ENCODE measurements at regions not wholly inside any gene's neighbourhood (a gene's known extent, or its start where the extent isn't known, plus 50 kb on each side); places are given as distances from the start of the nearest gene placed in this dataset.

DNA sequence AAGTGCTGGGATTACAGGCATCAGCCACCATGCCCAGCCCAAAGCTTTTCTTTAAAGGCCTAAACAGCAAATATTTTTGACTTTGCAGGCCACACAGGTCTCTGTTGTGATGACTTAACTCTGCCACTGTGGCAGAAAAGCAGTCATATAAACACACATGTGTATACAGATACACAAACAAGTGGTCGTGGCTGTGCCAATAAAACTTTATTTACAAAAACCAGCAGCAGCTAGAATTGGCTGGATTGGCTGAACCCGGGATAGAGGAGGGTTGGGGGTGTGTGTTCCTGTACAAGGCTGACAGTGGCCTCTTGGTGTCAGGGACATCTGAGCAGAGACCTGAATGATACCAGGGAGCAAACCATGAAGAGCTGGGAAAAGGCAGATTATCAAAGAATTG lies 95.6 kb downstream of the NCOR2 start (continued):
- TF ChIP-seq, protein P1, sequence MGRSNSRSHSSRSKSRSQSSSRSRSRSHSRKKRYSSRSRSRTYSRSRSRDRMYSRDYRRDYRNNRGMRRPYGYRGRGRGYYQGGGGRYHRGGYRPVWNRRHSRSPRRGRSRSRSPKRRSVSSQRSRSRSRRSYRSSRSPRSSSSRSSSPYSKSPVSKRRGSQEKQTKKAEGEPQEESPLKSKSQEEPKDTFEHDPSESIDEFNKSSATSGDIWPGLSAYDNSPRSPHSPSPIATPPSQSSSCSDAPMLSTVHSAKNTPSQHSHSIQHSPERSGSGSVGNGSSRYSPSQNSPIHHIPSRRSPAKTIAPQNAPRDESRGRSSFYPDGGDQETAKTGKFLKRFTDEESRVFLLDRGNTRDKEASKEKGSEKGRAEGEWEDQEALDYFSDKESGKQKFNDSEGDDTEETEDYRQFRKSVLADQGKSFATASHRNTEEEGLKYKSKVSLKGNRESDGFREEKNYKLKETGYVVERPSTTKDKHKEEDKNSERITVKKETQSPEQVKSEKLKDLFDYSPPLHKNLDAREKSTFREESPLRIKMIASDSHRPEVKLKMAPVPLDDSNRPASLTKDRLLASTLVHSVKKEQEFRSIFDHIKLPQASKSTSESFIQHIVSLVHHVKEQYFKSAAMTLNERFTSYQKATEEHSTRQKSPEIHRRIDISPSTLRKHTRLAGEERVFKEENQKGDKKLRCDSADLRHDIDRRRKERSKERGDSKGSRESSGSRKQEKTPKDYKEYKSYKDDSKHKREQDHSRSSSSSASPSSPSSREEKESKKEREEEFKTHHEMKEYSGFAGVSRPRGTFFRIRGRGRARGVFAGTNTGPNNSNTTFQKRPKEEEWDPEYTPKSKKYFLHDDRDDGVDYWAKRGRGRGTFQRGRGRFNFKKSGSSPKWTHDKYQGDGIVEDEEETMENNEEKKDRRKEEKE (IDR thresholded peaks at IDR 0.05), result no peak
- TF ChIP-seq CREM (IDR thresholded peaks at IDR 0.05; ENCODE audit: low read depth) (no peak), EGR1 (IDR thresholded peaks at IDR 0.05; ENCODE audit: borderline replicate concordance in 1 of 2, low read depth in 2 of 2, low read length in 2 of 2) (no peak)

DNA sequence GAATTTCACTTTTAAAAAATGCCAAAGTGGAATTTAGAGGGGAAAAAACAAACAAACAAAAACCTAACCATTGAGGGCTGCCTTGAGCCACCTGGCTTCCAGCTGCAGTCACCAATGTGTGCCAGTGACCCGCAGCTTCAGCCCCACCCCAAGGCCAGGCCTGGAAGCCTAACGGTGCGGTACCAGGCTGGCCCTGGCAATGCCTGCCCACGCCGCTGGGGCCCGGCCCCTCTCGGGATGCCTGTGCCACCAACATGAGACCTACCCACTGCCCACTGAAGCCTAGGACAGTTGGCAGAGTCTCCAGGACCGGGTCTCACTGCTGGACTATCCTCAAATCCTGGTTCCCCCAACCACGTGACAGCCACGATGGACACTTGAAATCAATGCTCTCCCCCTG lies 96.6 kb downstream of the NCOR2 start:
- Histone ChIP-seq H3K4me3 (no peak overlapping the region), H2AFZ (ENCODE audit: control insufficient read depth, low read depth, low read length) (no peak overlapping the region), H3K4me1 (ENCODE audit: control insufficient read depth, insufficient read depth, low read length) (peaks cover 11% of the 10 kb centered on the region), H3K9me3 (replicated peaks; ENCODE audit: control insufficient read depth, insufficient read depth, low read length) (peaks cover 40% of the 10 kb centered on the region), H3K9ac (ENCODE audit: control insufficient read depth, insufficient read depth, low read length) (no peak overlapping the region), H3K27ac (ENCODE audit: control insufficient read depth, insufficient read depth) (no peak overlapping the region), H3K27me3 (replicated peaks in 1 of 2; ENCODE audit: control insufficient read depth in 2 of 2, insufficient read depth in 2 of 2, low read length in 1 of 2) (no peaks in the 10 kb centered on the region), H3K4me2 (ENCODE audit: control insufficient read depth, insufficient read depth) (no peak overlapping the region), H3K36me3 (ENCODE audit: control insufficient read depth in 2 of 2, insufficient read depth in 2 of 2, low read length in 1 of 2) (peaks cover 35 to 39% of the 10 kb centered on the region in 2 experiments), H4K20me1 (ENCODE audit: control insufficient read depth, insufficient read depth) (no peaks in the 10 kb centered on the region), H3K79me2 (ENCODE audit: control insufficient read depth, insufficient read depth, low read length) (peaks cover 15% of the 10 kb centered on the region)
- intact Hi-C loops (cut with micrococcal nuclease; ENCODE audit: unreplicated experiment), result no loop called here
- no peak for ATAC-seq
- BruUV-seq (replicated peaks), result no TSS peak
- in situ Hi-C loops (cut with MboI), result no loop called here
- no peak for FAIRE-seq
- CTCF ChIA-PET, result interaction anchor here (1.1 kb wide), 2 partner anchors 20 to 81 kb away, joined by 3 to 4 read pairs; no protein-coding TSS in a partner anchor
- DNase-seq (ENCODE audit: low read depth, low spot score), result no peak
- no peak for TF ChIP-seq DPF2 (IDR thresholded peaks at IDR 0.05)
- TF ChIP-seq FOS (IDR thresholded peaks at IDR 0.05; ENCODE audit: borderline replicate concordance, extremely low read depth, insufficient read length), result no peak
- TF ChIP-seq NR2C1 (IDR thresholded peaks at IDR 0.05), result no peak
- RAD21 ChIA-PET (ENCODE audit: unreplicated experiment), result no interaction called here
- 95% methylated on average over 10 of the region's 10 CpGs for WGBS (ENCODE audit: insufficient coverage, insufficient replicate concordance, low lambda C conversion rate, missing lambda C conversion rate)
- SMC1A ChIA-PET (ENCODE audit: uncharacterized antibody, unreplicated experiment), result no interaction called here
- POLR2A ChIA-PET, result no interaction called here

Data from GM12878 (cell line).